ENCODE measurements at regions not wholly inside any gene's neighbourhood (a gene's known extent, or its start where the extent isn't known, plus 50 kb on each side); places are given as distances from the start of the nearest gene placed in this dataset.

- TF ChIP-seq EZH2 (IDR thresholded peaks at IDR 0.05; ENCODE audit: low read depth) (no peak), CTCF (conservative IDR thresholded peaks at IDR 0.05) (no peak)
- no peaks in the 10 kb centered on the region for H3K27me3 ChIP-seq (ENCODE audit: insufficient read depth, low read depth)
- BruUV-seq (replicated peaks), result no TSS peak
- ChIA-PET CTCF (no interaction called here), POLR2A (ENCODE audit: unreplicated experiment) (no interaction called here)
- H3K9me2 ChIP-seq (ENCODE audit: insufficient read depth), result no peaks in the 10 kb centered on the region
- no peak overlapping the region for H3K4me2 ChIP-seq
- no peaks in the 10 kb centered on the region for H3F3A ChIP-seq (ENCODE audit: insufficient read depth, low read depth)
- H3K4me3 ChIP-seq, result no peak overlapping the region
- no peak overlapping the region for H3K27ac ChIP-seq
- no peaks in the 10 kb centered on the region for H3K79me2 ChIP-seq (ENCODE audit: low read depth)
- no peaks in the 10 kb centered on the region for H3K36me3 ChIP-seq (ENCODE audit: low read depth)
- no peak for DNase-seq
- intact Hi-C loops (cut with micrococcal nuclease; ENCODE audit: unreplicated experiment), result no loop called here
- no peaks in the 10 kb centered on the region for H4K20me1 ChIP-seq (ENCODE audit: insufficient read depth)
- H2AFZ ChIP-seq, result no peak overlapping the region
- no peaks in the 10 kb centered on the region for H3K4me1 ChIP-seq (replicated peaks; ENCODE audit: insufficient read depth)
- no peaks in the 10 kb centered on the region for H3K9me3 ChIP-seq (ENCODE audit: insufficient read depth, low read depth)
These were observed 84.8 kb upstream of the TOX3 start for GRCh38 chr16:52631711-52632110.

- Histone ChIP-seq H3K4me2 (no peak overlapping the region), H3K27ac (no peak overlapping the region), H3K36me3 (ENCODE audit: low read depth) (no peaks in the 10 kb centered on the region), H3K4me3 (no peak overlapping the region), H3K4me1 (replicated peaks; ENCODE audit: insufficient read depth) (no peaks in the 10 kb centered on the region), H3K9me2 (ENCODE audit: insufficient read depth) (no peaks in the 10 kb centered on the region), H3K9me3 (ENCODE audit: insufficient read depth, low read depth) (no peaks in the 10 kb centered on the region), H3K79me2 (ENCODE audit: low read depth) (no peaks in the 10 kb centered on the region), H3F3A (ENCODE audit: insufficient read depth, low read depth) (no peaks in the 10 kb centered on the region), H2AFZ (no peak overlapping the region), H4K20me1 (ENCODE audit: insufficient read depth) (no peaks in the 10 kb centered on the region), H3K27me3 (ENCODE audit: insufficient read depth, low read depth) (no peaks in the 10 kb centered on the region)
- ChIA-PET CTCF (no interaction called here), POLR2A (ENCODE audit: unreplicated experiment) (no interaction called here)
- DNase-seq, result no peak
- intact Hi-C loops (cut with micrococcal nuclease; ENCODE audit: unreplicated experiment), result no loop called here
- BruUV-seq (replicated peaks), result no TSS peak
- TF ChIP-seq EZH2 (IDR thresholded peaks at IDR 0.05; ENCODE audit: low read depth), result no peak
- no peak for TF ChIP-seq CTCF (conservative IDR thresholded peaks at IDR 0.05)
These were observed 83.8 kb upstream of the TOX3 start for GRCh38 chr16:52630711-52631110.

- Histone ChIP-seq H3K4me1 (replicated peaks; ENCODE audit: insufficient read depth) (no peaks in the 10 kb centered on the region), H3K4me2 (no peak overlapping the region), H3K9me2 (ENCODE audit: insufficient read depth) (no peaks in the 10 kb centered on the region), H3K27ac (no peak overlapping the region), H3K27me3 (ENCODE audit: insufficient read depth, low read depth) (no peaks in the 10 kb centered on the region), H3K9me3 (ENCODE audit: insufficient read depth, low read depth) (no peaks in the 10 kb centered on the region), H3K4me3 (no peak overlapping the region), H3K79me2 (ENCODE audit: low read depth) (no peaks in the 10 kb centered on the region), H3K36me3 (ENCODE audit: low read depth) (no peaks in the 10 kb centered on the region), H3F3A (ENCODE audit: insufficient read depth, low read depth) (no peaks in the 10 kb centered on the region), H4K20me1 (ENCODE audit: insufficient read depth) (no peaks in the 10 kb centered on the region), H2AFZ (no peak overlapping the region)
- intact Hi-C loops (cut with micrococcal nuclease; ENCODE audit: unreplicated experiment), result no loop called here
- ChIA-PET CTCF (no interaction called here), POLR2A (ENCODE audit: unreplicated experiment) (no interaction called here)
- no peak for DNase-seq
- no TSS peak for BruUV-seq (replicated peaks)
- TF ChIP-seq CTCF (conservative IDR thresholded peaks at IDR 0.05) (no peak), EZH2 (IDR thresholded peaks at IDR 0.05; ENCODE audit: low read depth) (no peak)
These were observed 82.4 kb upstream of the TOX3 start for GRCh38 chr16:52629296-52629695.

Data from PC-9 (cell line).